Lower leg skin (tissue), 4 donors: ENCODE measurements at regions not wholly inside any gene's neighbourhood (a gene's known extent, or its start where the extent isn't known, plus 50 kb on each side); places are given as distances from the start of the nearest gene placed in this dataset.

Source experiments
- DNase-seq, 2 donors: peaks; one replicate each; pipeline ENCODE4 v3.0.0-alpha.2; 2019; ENCODE audit warnings: low spot score in 2 of 2
- H3K4me3 ChIP-seq: fragments of 200-600 bp; sonication (generic); 2 replicates; pipeline ENCODE4 v1.5.1; 2017; ENCODE audit warnings: mild to moderate bottlenecking, low read depth; ENCODE audit not compliant: poor library complexity, severe bottlenecking
- CTCF ChIP-seq, 3 donors: fragments of 450-650 bp; IDR thresholded peaks; one replicate each; pipeline ENCODE4 v1.5.1; 2016; ENCODE audit warnings: antibody characterized with exemption in 3 of 3, mild to moderate bottlenecking in 3 of 3, moderate library complexity in 2 of 3
- POLR2A ChIP-seq, 2 donors: fragments of 450-650 bp; IDR thresholded peaks; one replicate each; pipeline ENCODE4 v1.6.1; 2016 to 2017; ENCODE audit warnings: antibody characterized with exemption in 2 of 2, mild to moderate bottlenecking in 1 of 2, moderate library complexity in 1 of 2
- WGBS, 2 donors: methylation state at CpG; one replicate each; pipeline ENCODE4 v1.1.5; 2018; 5-methylcytosine and 5-hydroxymethylcytosine counted together
- intact Hi-C: fragments of 100-400 bp; cut with DNase I; formaldehyde crosslinking; loops from one replicate; pipeline ENCODE4 v1.15.0; 2023; ENCODE audit warnings: low total_unique reads

- DNase-seq, result no peak
- intact Hi-C loops, result no loop called here
- H3K4me3 ChIP-seq, result no peak overlapping the region
- WGBS, 2 donors, result 77 to 84% methylated on average over 6 of the region's 6 CpGs
- TF ChIP-seq POLR2A (IDR thresholded peaks at IDR 0.05) (no peak), CTCF (IDR thresholded peaks at IDR 0.05) (no peak)
Measured at GRCh38 chr5:143677403-143677802, 134.6 kb upstream of the HMHB1 start.

GRCh38 chr5:143676802-143677201 lies 135.2 kb upstream of the HMHB1 start:
- intact Hi-C loops, result no loop called here
- TF ChIP-seq CTCF (IDR thresholded peaks at IDR 0.05) (no peak), POLR2A (IDR thresholded peaks at IDR 0.05) (no peak)
- DNase-seq, result no peak
- H3K4me3 ChIP-seq, result no peak overlapping the region
- 58 to 73% methylated on average over 1 of the region's 1 CpG for WGBS, 2 donors

GRCh38 chr5:143674469-143674786 lies 137.5 kb upstream of the HMHB1 start:
- no peak for DNase-seq
- TF ChIP-seq CTCF (IDR thresholded peaks at IDR 0.05), result no peak
- TF ChIP-seq POLR2A (IDR thresholded peaks at IDR 0.05), result no peak
- intact Hi-C loops, result no loop called here
- no peak overlapping the region for H3K4me3 ChIP-seq
- 63 to 65% methylated on average over 2 of the region's 2 CpGs for WGBS, 2 donors

- H3K4me3 ChIP-seq, result no peak overlapping the region
- no peak for TF ChIP-seq CTCF (IDR thresholded peaks at IDR 0.05)
- no peak for TF ChIP-seq POLR2A (IDR thresholded peaks at IDR 0.05)
- WGBS, 2 donors, result 73 to 77% methylated on average over 3 of the region's 3 CpGs
- intact Hi-C loops, result no loop called here
- DNase-seq, result no peak
Measured at GRCh38 chr5:143673676-143674468, 138.1 kb upstream of the HMHB1 start.

GRCh38 chr5:143672806-143673205 lies 139.2 kb upstream of the HMHB1 start:
- TF ChIP-seq CTCF (IDR thresholded peaks at IDR 0.05) (no peak), POLR2A (IDR thresholded peaks at IDR 0.05) (no peak)
- H3K4me3 ChIP-seq, result no peak overlapping the region
- intact Hi-C loops, result no loop called here
- no peak for DNase-seq
